Psoas muscle (tissue), 7 donors: ENCODE measurements at regions not wholly inside any gene's neighbourhood (a gene's known extent, or its start where the extent isn't known, plus 50 kb on each side); places are given as distances from the start of the nearest gene placed in this dataset.

ENCODE experiments used
- ATAC-seq, 4 donors: fragments of 200-7000 bp; cut with Tn5 transposase; one replicate each; pipeline ENCODE4 v1.9.1; 2020; ENCODE audit warnings: moderate library complexity in 3 of 4, mild to moderate bottlenecking in 2 of 4
- DNase-seq, 2 donors: peaks; one replicate each; pipeline ENCODE4 v3.0.0-alpha.2; 2020
- H3K27ac ChIP-seq: fragments of 200-600 bp; one replicate; pipeline ENCODE4 v1.8.0; 2022
- H3K27me3 ChIP-seq, 3 donors: fragments of 200-600 bp in 1 of 3; one replicate each; pipeline versions ENCODE4 v1.6.1 to v1.8.0; 2013 to 2022; ENCODE audit warnings: low read length in 2 of 3, mild to moderate bottlenecking in 2 of 3, moderate library complexity in 1 of 3; ENCODE audit not compliant: insufficient read depth in 3 of 3
- H3K36me3 ChIP-seq, 2 donors: fragments of 200-600 bp in 1 of 2; one replicate each; pipeline versions ENCODE4 v1.6.1 to v1.8.0; 2013 to 2022; ENCODE audit warnings: low read depth in 1 of 2, mild to moderate bottlenecking in 1 of 2, moderate library complexity in 1 of 2; ENCODE audit not compliant: insufficient read depth in 1 of 2
- H3K4me1 ChIP-seq: fragments of 200-600 bp; one replicate; pipeline ENCODE4 v1.8.0; 2022
- H3K4me3 ChIP-seq: fragments of 200-600 bp; one replicate; pipeline ENCODE4 v1.8.0; 2022; ENCODE audit warnings: mild to moderate bottlenecking
- H3K9me3 ChIP-seq: fragments of 200-600 bp; one replicate; pipeline ENCODE4 v1.8.0; 2022
- CTCF ChIP-seq: fragments of 200-600 bp; IDR thresholded peaks from one replicate; pipeline ENCODE4 v1.8.0; 2022; ENCODE audit warnings: antibody characterized with exemption
- WGBS, 3 donors: extraction: QIAGEN DNeasy Blood & Tissue Kit; methylation state at CpG; one replicate each; pipeline versions ENCODE4 v1.1.6 to v1.1.7; 2013; 5-methylcytosine and 5-hydroxymethylcytosine counted together
- intact Hi-C, 2 donors: fragments of 100-400 bp; cut with DNase I; formaldehyde crosslinking; loops; one replicate each; pipeline versions ENCODE4 v1.11.0 to v1.14.2; 2022
- donor health status: healthy with polysubstance abuse.
- donor health status: DM: no; HTN: no; CAD: no; lungs with moderate emphysema.
- donor health status: Bipolar disorder and iron deficiency.
- donor health status: healthy.
- donor health status: DM: yes; HTN: yes; CAD: no.
- donor health status: DM: no; HTN: no; CAD: no.
- donor health status: DM: yes; HTN: yes; CAD: no.

GRCh38 chr3:182730675-182731042 is 62.6 kb upstream of the ATP11B start:
- 54 to 75% (median 73%) methylated on average over 1 of the region's 1 CpG for WGBS, 3 donors
- no peak for TF ChIP-seq CTCF
- peaks cover 0 to 3% (median 0%) of the 10 kb centered on the region in 3 donors for H3K27me3 ChIP-seq
- H3K4me3 ChIP-seq, result no peak overlapping the region
- DNase-seq, result no peak
- ATAC-seq, result no peak
- H3K9me3 ChIP-seq, result no peaks in the 10 kb centered on the region
- no peaks in the 10 kb centered on the region for H3K4me1 ChIP-seq
- H3K27ac ChIP-seq, result no peak overlapping the region
- H3K36me3 ChIP-seq, result no peaks in the 10 kb centered on the region
- intact Hi-C loops, result no loop called here

GRCh38 chr3:182731764-182732163 is 61.5 kb upstream of the ATP11B start:
- intact Hi-C loops, result no loop called here
- Histone ChIP-seq H3K4me3 (no peak overlapping the region), H3K36me3 (no peaks in the 10 kb centered on the region), H3K4me1 (no peaks in the 10 kb centered on the region), H3K27ac (no peak overlapping the region), H3K9me3 (no peaks in the 10 kb centered on the region), H3K27me3 (peaks cover 0 to 3% (median 0%) of the 10 kb centered on the region in 3 donors)
- DNase-seq (no peak), ATAC-seq (no peak)
- WGBS, 3 donors, result 86 to 96% (median 88%) methylated on average over 3 of the region's 3 CpGs
- TF ChIP-seq CTCF, result no peak

GRCh38 chr3:182732232-182733015 is 60.9 kb upstream of the ATP11B start:
- Histone ChIP-seq H3K36me3 (no peaks in the 10 kb centered on the region), H3K4me1 (no peaks in the 10 kb centered on the region), H3K27me3 (peaks cover 0 to 3% (median 0%) of the 10 kb centered on the region in 3 donors), H3K9me3 (no peaks in the 10 kb centered on the region), H3K4me3 (no peak overlapping the region), H3K27ac (no peak overlapping the region)
- ATAC-seq (no peak), DNase-seq (no peak)
- no peak for TF ChIP-seq CTCF
- intact Hi-C loops, result no loop called here
- 68 to 71% (median 70%) methylated on average over 5 of the region's 5 CpGs for WGBS, 3 donors

- no peak for ATAC-seq
Measured at GRCh38 chr3:182735672-182736071, 57.6 kb upstream of the ATP11B start.

More at GRCh38 chr3:182735672-182736071, 57.6 kb upstream of the ATP11B start:
- 27 to 32% (median 31%) methylated on average over 2 of the region's 2 CpGs for WGBS, 3 donors
- no peak overlapping the region for H3K27ac ChIP-seq
- H3K9me3 ChIP-seq, result no peaks in the 10 kb centered on the region
- H3K36me3 ChIP-seq, result no peaks in the 10 kb centered on the region
- no peak for DNase-seq
- intact Hi-C loops, result no loop called here
- TF ChIP-seq CTCF, result no peak
- H3K4me3 ChIP-seq, result no peak overlapping the region
- H3K4me1 ChIP-seq, result peaks cover 7% of the 10 kb centered on the region
- H3K27me3 ChIP-seq, result peaks cover 0 to 4% (median 0%) of the 10 kb centered on the region in 3 donors
